HG03196 (cell line): ENCODE measurements at regions not wholly inside any gene's neighbourhood (a gene's known extent, or its start where the extent isn't known, plus 50 kb on each side); places are given as distances from the start of the nearest gene placed in this dataset.
"Not testable (repeated sequence)": the region's sequence is repeated elsewhere in the genome, so short reads cannot be mapped to it uniquely, and the experiment has no call there.

ENCODE experiments used
- ATAC-seq: cut with Tn5 transposase; IDR thresholded peaks from one replicate; pipeline ENCODE4 v1.9.1; 2021; ENCODE audit not compliant: unreplicated experiment

DNA sequence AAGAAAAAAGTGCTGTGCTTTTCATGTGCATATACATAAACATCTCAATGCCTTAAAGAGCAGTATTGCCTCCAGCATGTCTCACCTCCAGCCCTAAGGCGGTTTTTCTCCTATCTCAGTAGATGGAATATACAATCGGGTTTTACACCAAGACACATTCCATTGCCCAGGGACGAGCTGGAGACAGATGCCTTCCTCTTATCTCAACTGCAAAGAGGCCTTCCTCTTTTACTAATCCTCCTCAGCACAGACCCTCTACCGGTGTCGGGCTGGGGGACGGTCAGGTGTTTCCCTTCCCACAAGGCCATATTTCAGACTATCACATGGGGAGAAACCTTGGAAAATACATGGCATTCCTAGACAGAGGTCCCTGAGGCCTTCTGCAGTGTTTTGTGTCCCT lies 385.3 kb downstream of the AMY1C start:
- not testable (repeated sequence) for ATAC-seq

DNA sequence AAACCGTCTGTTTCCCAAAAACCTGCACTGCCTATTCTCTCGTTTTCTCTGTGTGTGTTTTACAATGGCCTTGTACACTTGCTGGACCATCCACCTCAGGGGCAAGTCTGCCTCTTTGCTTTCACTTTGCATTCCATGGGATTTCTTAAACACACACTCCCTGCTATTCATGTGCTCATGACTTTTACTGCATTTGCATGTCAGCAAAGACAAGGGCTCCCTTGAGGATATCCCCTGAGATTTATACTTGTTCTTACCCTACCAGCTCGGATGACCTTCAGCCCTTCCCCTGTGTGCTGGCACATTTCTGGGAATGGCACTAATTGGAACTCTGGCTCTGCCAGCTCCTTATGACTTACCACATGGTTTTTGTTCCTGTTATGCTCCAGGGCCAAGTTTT lies 386.9 kb downstream of the AMY1C start:
- ATAC-seq: no peak

DNA sequence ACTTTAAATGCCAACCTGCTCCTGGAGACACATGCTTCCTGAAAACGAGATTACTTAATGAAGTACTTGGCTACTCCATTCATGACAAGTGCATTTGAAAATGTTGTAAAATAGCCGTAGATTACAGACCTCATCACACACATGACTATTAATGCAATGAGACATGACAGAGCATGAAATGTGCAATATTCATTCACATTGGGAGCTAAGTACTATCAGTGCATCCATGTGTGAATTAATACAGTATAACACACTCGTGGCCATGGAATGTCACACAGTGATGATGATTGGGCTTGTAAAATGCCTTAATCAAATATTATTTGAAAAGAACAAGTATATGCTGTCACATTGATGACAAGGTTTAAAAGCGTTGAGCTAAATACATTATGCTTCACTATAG lies 407.0 kb downstream of the AMY1C start:
- no peak for ATAC-seq

DNA sequence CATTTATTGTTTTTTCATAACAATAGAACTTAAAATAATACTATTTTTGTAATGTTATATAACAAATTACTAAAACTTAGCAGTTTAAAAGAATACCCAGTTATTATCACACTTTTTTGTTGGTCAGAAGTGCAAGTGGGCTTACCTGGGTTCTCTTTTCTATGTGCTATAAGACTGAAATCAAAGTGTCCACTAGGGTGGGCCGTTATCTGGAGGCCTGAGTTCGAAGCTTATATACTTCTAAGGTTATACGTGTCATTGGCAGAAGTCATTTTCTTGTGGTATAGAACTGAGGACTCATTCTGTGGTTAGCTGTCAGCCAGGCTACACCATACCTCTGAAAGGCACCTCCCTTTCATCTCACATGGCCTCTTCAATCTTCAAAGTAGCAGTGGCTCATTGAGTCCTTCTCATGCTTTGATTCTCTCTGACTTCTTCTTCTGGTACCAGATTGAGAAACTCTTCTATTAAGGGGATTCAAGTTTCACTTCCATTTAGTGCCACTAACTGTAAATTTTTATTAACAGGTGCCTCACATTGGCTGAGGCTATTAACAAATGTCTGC lies 414.3 kb downstream of the AMY1C start:
- ATAC-seq: no peak

DNA sequence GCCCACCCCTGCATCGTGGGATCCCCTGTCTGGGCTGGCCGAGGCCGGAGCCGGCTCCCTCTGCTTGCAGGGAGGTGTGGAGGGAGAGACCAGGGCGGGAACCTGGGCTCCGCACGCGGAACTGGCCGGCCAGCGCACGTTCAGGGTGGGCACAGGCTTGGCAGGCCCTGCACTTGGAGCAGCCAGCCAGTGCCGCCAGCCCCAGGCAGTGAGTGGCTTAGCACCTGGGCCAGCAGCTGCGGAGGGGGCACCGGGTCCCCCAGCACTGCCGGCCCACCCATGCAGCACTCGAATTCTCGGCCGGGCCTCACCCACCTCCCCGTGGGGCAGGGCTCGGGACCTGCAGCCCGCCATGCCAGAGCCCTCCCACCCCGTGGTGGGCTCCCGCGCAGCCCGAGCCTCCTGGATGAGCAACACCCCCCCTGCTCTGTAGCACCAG lies 422.6 kb downstream of the AMY1C start:
- ATAC-seq: no peak

DNA sequence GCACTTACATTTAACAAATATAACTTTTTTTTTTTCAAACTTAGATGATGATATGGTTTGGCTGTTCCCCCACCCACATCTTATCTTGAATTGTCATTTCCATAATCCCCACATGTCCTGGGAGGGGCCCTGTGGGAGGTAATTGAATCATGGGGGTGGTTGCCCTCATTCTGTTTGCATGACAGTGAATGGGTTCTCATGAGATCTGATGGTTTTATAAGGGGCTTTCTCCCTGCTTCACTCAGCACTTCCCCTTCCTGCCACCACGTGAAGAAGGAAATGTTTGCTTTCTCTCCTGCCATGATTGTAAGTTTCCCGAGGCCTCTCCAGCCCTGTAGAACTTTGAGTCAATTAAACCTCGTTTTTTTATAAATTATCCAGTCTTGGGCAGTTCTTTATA lies 432.6 kb downstream of the AMY1C start:
- no peak for ATAC-seq

DNA sequence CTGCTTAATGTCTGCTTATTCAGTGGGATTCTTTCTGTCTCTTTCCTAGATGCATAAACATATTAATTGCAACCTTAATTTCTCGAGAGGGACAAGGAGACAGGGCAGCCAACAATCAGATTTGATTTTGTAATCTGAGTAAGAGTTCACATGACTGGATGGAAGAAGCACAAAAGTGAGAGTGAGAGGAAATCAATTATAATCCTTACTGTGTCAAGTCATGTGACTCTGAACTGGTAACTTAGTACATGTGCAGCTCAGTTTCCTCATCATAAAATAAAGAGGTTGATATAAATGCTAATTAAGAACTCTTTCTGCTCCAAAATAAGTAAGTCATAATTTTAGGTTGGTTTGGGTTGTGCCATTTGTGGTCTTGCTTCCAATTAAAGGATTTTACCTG lies 439.5 kb downstream of the AMY1C start:
- no peak for ATAC-seq

DNA sequence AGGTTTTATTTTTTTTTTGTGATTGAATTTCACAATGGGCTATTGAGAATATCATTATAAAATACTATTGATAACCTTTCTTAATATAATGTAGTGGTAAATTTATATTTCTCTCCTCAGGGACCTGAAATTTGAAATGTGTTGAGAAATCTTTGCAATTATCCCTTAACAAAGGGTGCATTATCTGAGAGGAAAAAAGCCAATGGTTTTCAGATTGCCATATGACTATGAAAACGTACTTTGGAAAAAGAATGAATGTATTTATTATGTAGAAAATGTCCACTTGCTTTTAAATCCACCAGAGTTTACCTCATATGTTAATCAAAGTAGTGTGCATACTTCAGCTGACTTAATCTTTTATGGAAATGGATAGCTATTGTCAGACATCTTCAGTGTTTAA lies 441.1 kb downstream of the AMY1C start:
- no peak for ATAC-seq

DNA sequence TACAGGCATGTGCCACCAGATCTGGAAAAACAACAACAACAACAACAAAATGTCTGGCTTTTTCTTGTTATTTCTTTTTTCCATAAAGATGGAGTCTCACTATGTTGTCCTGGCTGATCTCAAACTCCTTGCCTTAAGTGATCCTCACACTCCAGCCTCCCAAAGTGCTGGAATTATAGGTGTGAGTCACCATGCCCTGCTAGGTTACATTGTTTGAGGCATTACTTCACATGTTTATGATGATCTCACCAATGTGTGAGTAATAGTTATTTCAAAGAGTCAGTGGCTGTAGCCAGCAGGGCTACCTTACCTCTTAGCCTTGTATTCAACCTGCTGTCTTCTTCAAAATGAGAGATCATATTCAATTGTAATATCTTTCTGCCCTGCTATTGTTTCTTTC lies 445.7 kb downstream of the AMY1C start:
- ATAC-seq: no peak

DNA sequence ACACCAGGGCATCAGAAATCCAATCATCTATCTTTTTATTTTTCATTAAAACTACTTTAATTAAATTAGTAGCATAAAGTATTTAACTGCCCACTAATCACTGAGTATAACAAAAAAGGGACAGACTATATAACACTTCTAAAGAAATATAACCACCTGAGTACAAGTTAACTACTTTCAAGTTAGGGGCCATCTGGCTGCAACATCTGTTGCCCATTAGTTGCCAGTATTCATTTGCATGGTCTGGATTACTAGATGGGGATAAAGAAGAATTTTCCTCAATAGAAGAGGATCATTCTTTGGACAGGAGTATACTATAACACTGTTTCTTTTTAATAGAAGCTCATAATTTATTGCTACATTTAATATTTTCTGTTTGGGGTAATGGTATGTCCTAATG lies 446.4 kb downstream of the AMY1C start:
- ATAC-seq: no peak

DNA sequence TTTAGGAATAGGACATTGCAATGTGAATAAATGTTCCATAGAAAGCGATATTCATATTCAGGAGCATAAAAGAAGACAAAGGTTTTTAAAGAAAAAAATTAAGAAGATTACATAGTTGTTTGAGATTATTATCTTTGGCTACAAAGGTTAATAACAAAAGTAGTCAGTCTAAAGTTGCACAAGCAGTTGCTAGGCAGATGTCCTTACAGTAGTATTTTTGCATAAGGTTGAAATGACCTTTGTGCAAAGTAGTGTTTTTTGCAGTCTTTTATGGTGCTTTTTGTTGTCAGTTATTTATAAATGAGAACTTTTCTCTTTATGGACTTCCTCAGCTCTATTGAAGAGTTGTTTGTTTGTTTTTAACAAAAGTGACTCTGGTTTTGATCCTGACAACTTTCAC lies 447.8 kb downstream of the AMY1C start:
- ATAC-seq: no peak

DNA sequence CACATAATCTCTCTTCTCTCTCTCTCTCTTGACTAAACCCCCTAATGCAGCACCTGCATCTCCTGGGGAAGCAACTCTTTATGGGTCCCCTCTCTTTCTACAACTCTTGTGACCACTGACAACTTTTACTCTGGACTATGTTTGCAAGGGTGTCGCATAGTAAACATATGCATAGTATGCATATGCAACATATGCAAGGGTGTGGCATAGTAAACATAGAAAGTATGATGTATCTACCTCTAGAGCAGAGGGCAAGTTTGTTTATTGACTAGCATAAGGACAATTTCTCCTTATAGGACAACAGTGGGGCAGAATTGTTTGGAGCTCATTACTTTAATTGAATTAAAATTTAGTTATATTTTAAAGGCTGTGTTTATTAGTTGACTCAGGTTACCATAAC lies 462.5 kb downstream of the AMY1C start:
- ATAC-seq: no peak

DNA sequence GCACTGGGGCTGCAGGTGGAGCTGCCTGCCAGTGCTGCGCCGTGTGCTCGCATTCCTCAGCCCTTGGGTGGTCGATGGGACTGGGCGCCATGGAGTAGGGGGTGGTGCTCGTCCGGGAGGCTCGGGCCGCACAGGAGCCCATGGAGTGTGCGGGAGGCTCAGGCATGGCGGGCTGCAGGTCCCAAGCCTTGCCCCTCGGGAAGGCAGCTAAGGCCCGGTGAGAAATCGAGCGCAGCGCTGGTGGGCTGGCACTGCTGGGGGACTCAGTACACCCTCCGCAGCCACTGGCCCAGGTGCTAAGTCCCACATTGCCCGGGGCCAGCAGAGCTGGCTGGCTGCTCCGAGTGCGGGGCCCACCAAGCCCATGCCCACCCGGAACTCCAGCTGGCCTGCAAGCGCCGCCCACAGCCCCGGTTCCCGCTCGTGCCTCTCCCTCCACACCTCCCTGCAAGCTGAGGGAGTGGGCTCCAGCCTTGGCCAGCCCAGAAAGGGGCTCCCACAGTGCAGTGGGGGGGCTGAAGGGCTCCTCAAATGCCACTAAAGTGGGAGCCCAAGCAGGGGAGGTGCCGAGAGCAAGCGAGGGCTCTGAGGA lies 467.8 kb downstream of the AMY1C start:
- not testable (repeated sequence) for ATAC-seq

DNA sequence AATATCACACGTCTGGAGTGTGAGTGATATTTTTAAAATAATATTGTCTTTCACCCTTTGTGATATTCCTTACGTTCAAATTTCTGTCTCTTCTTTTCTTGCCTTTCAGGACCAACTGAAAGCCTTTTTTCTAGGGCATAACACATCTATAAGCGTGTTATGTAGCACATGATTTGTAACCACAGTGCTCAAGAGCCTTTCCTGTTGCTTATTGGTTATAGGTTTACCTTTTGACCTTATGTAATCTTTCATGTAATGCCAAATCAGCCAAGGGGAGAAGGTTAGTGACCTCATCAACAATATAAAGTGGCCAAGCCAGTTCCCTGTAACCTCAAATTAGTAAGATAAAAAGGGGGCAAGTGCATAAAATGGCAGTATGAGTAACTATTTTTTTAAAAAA lies 480.2 kb downstream of the AMY1C start:
- no peak for ATAC-seq

DNA sequence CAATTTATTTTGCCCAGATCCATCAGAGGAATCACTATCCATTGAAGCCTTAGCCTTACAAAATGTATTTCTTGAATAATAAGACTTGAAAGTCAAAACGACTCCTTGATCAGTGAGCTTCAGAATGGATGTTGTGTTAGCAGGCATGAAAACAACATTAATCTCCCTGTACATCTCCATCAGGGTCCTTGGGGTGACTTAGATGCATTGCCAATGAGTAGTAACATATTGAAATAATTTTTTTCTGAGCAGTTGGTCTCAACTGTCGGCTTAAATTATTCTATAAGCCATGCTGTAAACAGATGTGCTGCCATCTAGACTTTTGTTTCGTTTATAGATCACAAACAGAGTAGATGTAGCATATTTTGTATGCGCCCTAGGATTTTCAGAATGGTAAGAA lies 482.0 kb downstream of the AMY1C start:
- no peak for ATAC-seq

DNA sequence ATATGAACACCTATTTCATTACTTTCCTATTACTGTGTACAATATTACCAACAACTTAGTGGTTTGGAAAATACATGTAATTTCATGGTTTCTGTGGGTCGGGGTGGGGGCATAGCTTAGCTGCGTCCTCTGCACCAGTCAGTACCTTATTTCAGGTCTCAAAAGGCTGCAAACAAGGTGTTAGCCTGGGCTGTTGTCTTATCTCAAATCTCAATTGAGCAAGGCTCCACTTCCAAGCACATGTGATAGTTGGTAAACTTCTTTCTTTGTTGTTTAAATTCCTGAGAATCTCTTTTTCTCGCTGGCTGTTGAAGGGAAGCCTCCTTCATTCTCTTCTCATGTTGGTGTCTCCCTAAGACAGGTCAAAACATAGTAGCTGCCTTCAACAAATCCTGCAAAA lies 485.4 kb downstream of the AMY1C start:
- ATAC-seq: no peak

DNA sequence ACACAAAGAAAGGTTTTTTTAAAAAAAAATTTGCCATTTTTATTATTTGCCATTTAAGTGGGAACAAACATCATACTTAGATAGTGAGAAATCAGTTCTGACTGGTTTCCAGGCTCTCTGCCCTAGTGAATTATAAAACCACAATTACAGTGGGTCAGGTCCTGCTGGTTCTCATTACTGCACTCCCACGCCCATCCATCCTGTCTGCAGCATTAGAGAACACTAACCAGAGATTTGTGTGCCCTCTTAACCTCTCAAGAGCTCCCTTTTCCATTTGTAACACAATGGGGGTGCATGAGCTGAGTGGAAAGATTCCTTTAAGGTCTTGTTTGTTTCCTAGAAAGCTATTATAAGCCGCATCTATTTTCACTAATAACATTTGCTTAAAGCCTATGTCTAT lies 489.3 kb downstream of the AMY1C start:
- ATAC-seq: no peak

DNA sequence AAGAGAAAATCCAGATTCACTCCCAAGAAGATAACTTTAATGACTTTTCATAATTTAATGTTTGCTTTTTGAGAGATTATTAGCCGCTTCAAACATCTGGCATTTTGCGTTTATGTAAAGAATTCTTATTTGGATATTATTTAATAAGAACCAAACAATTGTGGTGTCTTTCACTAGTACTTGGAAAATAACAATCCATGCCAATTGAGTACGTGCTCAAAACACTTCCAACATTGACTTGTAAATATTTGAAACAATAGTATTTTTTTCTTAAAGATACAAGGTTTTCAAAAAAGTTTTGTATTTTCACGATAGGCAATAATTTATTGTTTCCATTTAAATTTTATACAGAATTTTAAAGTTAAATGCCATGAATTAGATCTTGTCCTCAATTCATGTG lies 498.7 kb downstream of the AMY1C start:
- ATAC-seq: no peak

DNA sequence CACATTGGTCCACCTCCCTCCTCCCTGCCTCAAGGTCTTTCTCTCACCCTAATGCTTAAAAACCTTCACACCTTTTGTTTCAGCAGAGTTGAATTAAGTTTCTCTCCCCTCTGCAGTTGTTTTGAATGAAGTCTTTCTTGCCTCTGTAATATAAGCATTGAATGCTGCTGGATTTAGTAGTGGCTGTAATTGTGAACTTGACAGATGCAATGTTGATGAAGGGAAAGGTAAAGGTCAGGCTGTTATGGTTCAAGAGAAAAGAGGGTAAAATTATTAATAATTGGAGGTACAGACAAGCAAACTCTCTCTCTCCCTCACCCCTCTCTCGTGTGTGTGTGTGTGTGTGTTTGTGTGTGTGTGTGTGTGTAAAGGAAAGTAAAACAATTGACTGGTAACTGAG lies 509.8 kb downstream of the AMY1C start:
- ATAC-seq: no peak

DNA sequence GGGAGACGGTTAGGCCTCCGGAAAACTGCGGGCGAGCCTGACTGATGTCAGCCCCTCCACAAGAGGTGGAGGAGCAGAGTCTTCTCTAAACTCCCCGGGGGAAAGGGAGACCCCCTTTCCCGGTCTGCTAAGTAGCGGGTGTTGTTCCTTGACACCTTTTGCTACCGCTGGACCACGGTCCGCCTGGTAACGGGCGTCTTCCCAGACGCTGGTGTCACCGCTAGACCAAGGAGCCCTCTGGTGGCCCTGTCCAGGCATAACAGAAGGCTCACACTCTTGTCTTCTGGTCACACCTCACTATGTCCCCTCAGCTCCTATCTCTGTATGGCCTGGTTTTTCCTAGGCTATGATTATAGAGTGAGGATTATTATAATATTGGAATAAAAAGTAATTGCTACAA lies 513.4 kb downstream of the AMY1C start:
- ATAC-seq: not testable (repeated sequence)

DNA sequence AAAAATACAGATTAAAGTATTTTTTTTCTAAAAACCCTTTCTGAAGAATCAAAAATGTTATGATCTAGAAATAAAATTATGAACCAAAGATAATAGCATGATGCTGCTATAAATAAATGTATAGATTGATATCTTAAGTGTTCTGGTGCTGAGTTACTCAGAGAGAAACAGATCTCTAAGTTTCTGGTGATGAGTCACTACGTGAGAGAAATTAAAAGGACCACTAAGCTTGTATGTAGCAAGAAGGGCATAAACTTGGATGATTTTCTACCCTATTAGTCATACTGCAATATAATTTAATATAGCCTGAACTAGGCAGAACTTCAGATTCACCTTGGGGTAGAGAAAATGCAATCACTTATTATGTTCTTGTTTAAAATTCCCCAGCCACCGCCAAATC lies 514.8 kb downstream of the AMY1C start:
- ATAC-seq: no peak

DNA sequence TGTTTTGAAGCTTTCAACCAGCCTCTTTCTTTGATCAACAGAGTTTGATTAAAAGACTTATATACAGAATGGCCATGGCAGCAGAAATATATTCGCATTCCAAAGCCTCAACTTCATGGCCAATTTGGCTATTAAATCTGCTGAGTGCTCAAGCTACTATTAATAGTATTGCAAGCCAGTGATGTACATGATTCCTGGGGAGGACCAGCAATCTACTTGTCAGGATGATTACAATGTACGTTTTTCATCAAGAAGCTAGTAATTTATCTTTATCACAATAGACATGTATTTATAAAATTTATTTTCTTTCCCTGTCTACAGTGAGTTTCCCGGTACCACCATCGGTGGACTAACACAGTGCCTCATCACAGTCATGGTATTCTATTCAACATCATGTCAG lies 515.5 kb downstream of the AMY1C start:
- ATAC-seq: no peak

DNA sequence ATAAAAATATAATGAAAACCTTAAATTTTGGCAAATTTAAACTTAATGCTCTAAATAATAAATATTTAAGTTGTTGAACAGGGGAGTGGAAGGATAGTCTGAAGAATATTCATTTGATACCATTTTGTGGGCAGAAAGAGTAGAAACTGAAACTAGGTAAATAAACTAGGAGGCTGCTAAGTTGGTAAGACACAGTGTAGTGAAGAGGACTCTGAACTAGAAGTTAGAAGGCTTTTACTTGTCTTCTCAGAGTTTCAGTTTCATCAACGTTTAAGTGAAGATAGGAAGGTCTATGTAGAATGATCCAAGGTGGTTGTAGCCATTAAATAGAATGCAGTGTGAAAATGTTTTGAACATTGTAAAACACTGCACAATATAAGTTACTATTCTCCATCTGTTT lies 516.9 kb downstream of the AMY1C start:
- ATAC-seq: no peak
